Activated CD8-positive, alpha-beta memory T cell treated with anti-CD3 and anti-CD28 coated beads, Interleukin-2, amount 50 U/mL, for 48 hours (primary cell): ENCODE measurements at regions not wholly inside any gene's neighbourhood (a gene's known extent, or its start where the extent isn't known, plus 50 kb on each side); places are given as distances from the start of the nearest gene placed in this dataset.
"Not testable (repeated sequence)": the region's sequence is repeated elsewhere in the genome, so short reads cannot be mapped to it uniquely, and the experiment has no call there.

ENCODE experiments used
- DNase-seq: peaks from one replicate; pipeline ENCODE4 v3.0.0-alpha.2; 2020

DNA sequence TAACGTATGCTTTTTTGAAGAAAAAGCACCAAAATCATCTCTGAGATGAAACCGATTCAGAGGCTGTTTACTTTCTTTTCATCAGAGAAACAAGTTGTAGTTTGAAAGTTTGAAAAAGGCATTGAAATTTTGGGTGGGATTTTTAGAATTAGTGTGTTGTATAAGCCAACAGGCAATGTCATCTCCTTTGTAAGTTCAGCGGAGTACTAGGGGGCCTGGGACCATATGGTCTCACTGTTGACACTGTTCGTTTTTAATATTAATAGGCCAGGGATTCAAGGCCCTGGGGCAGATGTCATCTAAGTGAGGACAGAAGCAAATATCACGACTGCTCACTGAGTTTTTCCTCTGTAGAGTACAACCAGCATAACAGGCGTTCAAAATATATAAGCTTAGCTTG lies 256.2 kb upstream of the RARB start:
- no peak for DNase-seq

DNA sequence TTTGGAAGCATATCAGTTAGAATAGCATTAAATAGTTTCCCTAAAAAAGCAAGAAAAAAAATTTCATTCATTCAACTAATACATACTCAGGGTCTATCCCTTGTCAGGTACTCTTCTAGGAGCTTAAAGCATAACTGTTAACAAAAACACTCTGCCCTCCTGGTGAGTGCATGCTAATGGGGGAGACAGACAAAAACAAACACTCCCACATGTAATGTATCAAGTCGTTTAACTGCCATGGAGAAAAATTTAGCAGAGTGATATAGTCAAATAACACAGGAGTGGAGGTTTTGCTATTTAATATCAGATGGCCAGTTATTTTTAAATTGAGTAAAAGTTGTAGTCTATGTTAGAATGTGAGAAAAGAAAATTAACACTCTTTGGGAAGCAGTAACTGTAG lies 254.5 kb upstream of the RARB start:
- no peak for DNase-seq

DNA sequence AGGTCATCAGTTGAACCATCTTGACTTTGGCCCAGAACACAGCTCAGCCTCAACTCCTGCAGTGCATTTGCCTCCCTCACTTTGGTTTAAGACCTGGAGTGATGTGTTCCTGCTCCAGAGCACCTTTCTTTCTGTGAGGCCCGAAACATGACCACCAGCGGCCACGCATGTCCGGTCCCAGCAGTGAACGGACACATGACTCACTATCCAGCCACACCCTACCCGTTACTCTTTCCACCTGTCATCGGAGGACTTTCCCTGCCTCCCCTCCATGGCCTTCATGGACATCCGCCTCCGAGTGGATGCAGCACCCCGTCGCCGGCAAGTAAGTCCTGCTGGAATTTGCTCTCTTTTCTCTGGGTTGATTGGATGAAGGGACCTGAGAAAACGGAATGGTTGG lies 253.8 kb upstream of the RARB start:
- no peak for DNase-seq

DNA sequence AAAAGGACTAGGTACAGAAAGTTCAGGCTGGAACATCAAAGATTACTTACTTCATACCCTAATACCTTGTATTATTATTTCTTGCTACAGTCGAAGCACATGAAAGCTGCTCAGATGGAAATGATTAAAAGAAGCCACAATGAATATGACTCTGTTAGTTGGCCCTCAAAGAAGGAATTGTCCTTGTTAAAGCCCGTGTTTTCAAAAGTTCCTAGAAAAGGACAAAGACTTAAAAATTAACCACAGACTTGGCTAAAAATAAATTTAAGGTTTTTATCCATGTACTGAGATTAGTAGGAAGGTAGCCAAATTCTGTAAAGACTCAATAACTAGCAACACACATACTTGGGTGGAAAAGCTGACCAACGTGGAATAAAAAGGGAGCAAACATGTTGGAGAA lies 251.0 kb upstream of the RARB start:
- no peak for DNase-seq

DNA sequence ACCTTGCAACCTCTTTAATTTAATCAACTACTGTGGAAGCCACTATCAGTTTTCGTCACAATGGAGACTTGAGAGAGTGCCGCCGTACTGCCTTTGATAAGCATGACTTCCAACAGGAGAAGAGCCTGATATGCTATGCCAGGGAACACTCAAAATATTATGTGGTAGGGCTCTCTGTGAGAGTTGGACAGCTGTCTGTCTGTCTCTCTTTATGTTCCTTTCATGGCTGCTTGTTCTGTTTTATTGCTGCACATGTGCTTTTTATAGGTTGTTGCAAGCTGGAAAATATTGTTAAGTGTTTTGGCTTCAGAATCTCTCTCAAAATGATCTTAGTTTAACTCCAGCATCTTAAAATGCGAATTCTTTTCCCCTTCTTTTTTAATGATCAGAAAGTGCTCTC lies 249.4 kb upstream of the RARB start:
- DNase-seq, result no peak

DNA sequence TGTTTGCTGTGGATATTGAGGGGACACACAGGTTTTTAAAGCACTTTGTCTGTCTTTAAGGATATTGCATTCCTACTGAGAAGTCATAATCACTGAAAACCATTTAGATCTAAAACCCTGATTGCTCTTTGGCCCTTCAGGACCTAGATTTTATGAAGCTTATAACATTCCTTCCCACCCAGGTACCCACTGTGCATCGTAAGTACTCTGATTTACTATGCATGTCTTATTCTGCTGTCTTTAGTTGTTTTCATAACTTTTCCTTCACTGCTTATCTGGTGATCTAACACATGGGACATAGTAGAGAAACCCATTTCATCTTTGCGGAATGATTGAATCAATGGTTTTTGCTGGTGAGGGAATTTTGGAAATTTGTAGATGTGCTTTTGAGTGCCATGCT lies 247.0 kb upstream of the RARB start:
- DNase-seq, result no peak

DNA sequence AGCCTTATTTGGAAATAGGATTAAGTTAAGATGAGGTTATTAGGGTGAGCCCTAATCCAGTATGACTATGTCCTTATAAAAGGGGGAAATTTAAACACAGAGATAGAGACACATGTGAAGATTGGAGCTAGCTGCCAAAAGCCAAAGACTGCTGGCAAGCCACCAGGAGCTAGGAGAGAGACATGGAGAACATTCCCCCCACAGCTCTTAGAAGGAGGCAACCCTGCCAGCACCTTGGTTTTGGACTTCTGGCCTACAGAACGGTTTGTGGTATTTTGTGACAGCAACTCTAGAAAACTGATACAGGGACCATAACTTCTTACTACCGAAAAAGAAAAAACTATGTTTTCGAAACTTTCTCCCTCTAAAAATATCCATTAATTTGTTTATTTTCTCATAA lies 245.3 kb upstream of the RARB start:
- no peak for DNase-seq

DNA sequence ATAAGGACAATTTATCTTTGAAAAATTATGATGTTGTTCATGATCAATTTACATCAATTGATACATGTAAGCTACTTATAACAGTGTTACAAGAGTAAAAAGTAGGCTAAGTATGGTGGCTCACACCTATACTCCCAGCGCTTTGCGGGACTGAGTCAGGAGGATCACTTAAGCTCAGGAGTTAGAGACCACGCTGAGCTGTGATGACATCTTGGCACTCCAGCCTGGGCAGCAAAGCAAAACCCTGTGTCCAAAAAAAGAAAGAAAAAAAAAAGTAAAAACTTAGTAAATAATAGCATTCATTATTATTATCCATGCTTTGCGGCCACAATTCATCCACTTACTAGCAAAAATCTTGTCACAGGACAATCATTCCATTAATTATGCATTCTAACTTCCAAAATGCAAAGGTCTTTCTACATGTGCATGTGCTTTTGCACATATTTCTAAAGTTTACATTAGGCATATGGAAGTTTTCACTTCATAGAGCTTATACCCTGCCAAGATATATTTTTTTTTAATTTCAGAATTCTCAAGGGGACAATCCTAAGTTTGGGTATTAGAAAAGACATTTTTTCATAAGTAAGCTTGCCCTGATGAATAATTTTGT lies 243.3 kb upstream of the RARB start:
- DNase-seq, result no peak

DNA sequence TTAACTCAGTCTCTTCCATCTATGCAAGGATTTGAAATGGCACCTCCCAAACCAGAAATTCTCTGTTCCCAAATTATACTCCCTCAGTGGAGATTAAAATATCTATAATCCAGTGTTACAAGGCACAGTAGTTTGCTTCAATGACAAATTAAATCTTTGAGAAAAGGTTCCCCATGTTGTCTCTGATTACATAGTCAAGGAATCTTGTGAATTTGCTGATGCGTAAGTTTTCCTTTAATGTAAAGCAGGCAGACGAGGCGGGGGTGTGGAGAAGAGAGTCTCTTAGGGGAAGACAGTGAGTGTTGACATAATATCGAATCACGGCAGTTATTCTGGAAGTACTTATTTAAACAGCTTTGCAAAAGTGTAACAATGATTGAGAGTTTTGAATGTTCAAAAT lies 236.4 kb upstream of the RARB start:
- no peak for DNase-seq

DNA sequence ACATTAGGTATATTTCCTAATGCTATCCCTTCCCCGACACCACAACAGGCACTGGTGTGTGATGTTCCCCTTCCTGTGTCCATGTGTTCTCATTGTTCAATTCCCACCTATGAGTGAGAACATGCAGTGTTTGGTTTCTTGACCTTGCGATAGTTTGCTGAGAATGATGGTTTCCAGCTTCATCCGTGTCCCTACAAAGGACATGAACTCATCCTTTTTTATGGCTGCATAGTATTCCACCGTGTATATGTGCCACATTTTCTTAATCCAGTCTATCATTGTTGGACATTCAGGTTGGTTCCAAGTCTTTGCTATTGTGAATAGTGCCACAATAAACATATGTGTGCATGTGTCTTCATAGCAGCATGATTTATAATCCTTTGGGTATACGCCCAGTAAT lies 228.5 kb upstream of the RARB start:
- DNase-seq, result not testable (repeated sequence)

DNA sequence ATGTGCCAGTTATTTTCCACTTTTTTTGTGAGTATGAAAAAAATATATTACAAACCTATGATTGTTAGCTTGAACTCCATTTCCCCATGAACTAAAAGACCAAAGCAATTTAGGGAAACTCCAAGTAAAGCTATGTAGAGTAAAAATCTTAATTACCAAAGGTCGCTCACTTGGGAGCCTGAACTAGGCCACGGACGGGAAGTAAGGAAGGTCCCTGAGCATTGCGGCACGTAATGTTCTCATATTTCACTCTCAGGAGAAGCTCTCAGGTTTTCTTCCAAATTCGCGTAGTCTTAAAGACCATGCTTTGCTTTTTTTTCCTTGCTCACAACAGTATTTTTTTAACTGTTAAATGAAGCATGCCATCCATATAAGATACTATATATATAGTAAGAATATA lies 215.3 kb upstream of the RARB start:
- no peak for DNase-seq

DNA sequence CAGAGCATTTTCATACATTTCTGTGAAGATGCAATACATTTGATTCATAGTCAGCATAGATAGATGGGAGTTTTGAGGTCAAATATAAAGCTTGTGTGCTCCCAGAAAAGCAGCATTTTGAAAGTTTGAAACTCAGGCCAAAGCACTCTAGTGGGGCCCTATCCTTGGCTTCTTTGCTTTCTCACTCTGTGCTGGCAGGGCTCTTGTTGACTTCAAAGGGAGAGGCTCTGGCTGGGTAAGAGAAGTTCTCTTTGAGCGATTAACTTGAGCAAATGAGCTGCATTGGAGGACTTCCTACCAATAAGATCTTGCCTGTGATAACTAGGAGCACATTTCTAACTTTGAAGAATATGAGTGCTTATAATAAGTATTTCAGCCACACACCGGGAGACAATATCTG lies 214.0 kb upstream of the RARB start:
- no peak for DNase-seq

DNA sequence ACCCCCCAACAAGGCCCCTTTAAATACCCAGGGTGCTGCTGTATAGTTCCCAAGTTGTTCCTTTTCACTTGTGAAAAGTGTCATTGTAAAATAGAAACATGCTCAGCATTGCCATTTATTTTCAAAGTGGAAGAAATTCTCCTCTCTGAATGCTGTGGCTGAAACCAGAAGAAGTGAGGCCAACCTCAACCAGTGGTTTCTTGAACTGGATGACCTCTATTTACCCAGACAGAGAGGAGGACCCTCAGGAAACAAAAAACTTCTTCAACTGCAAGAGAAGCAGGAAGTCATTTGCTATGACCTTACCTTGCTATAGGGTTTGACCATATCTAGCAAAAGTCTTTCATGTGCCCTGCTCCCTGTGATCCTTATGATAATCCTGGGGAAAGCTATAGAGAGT lies 209.7 kb upstream of the RARB start:
- DNase-seq, result no peak

DNA sequence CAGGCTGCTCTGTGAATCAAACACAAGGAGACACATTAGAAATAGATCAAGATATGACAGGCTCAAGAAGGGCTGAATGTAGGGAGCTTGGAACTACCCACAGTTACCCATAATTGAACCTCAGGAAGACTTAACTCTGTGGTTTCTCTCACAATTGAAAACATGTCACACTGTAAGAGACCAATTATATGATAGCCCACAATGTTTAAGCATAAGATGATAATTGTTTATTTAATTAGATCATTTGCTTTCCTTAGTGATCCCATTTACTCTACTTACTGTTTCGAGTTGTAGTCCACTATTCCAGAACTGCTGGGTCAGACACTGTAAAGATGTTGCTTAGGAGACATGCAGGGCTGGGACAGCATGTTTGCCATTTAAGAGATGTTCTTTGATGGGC lies 201.3 kb upstream of the RARB start:
- no peak for DNase-seq

DNA sequence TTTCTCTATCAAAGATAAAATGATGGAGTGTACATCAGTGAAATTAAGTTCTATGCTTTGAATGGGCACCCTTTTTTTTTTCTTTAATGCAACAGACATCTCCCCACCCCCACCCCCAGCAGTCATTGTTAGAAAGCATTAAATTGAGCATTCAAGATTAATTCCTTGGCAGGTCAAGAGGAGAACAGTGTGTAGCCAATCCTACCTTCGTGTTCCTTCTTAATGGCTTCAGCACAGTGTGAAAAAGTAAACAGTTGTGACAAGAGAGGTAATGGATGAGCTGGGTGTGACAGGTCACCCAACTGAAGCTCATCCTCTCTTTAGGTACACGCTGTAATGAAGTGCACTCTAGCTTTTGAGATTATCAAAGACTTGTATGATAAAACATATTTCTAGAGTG lies 198.5 kb upstream of the RARB start:
- no peak for DNase-seq

DNA sequence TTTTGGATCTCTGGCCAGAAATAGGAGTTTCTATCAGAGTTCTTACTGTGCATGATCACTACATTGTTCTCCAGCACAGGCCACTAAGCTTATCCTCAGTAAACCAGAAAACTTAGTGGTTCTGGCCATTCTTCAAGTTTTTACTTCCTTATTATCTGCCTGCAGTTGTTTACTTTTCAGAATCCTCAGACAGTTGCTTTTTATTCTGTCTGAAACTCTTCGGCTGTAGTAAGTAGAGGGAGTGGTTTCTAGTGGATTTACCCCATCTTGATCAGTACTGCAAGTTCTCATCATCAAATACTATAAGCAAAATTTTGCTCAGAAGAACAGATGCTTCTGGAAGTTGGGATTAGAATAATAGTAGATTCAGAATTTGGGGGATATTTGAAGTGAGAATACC lies 193.0 kb upstream of the RARB start:
- no peak for DNase-seq

DNA sequence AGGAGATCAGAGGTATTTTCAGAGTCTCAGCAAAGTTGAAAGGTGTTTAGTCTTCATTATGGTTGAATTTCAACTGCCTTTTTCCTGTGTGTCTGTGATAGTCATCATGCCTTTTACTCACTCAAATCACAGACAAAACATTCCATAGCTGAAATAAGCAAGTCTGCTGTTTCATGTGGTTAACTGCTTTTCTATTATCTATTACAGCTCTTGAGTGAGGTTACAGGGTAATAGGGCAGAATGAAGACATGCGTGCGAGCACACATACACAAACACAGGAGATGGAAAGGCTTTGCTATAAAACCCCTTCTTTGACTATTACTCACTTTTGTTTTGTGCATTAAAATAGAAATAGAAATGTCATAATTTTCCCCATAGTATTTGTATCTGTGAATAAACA lies 192.6 kb upstream of the RARB start:
- no peak for DNase-seq

DNA sequence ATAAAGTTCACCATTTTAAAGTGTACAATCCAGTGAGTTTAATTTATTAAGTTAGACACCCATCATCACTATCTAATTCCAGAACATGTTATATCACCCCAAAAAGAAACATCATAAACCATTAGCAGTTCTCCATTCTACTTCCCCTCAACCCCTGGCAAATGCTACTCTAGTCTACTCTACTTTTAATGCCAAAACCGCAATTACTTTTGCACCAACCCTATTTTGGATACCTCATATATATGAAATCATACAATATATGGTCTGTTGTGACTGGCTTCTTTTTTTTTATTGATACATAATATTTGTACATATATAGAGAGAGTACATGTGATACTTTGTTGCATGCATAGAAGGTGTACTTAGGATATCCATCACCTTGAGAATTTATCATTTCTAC lies 190.5 kb upstream of the RARB start:
- no peak for DNase-seq

DNA sequence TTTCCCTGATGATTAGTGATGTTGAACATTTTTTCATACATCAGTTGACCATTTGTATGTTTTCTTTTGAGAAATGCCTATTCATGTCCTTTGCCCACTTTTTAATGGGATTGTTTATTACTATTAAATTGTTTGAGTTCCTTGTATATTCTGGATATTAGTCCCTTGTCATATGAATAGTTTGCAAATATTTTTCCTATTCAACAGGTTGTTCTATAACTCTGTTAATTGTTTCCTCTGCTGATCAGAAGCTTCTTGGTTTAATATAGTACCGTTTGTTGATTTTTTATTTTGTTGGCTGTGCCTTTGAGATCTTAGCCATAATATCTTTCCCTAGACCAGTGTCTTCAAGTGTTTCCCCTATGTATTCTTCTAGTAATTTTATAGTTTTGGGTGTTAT lies 189.0 kb upstream of the RARB start:
- DNase-seq, result no peak

DNA sequence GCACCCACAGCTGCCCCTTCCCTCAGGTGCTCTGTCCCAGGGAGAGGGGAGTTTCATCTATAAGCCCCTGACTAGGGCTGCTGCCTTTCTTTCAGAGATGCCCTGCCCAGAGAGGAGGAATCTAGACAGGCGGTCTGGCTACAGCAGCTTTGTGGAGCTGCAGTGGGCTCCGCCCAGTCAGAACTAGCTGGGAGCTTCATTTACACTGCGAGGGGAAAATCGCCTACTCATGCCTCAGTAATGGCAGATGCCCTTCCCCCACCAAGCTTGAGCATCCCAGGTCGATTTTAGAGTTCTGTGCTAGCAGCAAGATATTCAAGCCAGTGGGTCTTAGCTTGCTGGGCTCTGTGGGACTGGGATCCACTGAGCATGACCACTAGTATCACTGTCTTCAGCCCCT lies 181.2 kb upstream of the RARB start:
- no peak for DNase-seq

DNA sequence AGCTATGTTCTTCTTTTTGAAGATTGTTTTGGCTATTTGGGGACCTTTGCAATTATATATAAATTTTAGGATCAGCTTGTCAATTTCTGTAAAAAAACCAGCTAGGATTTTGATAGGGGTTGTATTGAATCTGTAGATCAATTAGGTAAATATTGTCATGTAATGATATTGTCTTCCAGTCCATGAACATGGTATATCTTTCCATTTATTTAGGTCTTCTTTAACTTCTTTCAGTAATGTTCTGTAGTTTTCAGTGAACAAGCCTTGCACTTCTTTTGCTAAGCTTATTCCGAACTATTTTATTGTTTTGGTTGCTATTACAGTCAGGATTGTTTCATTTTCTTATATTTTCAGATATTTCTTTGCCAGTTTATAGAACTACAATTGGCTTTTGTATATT lies 175.8 kb upstream of the RARB start:
- DNase-seq, result no peak

DNA sequence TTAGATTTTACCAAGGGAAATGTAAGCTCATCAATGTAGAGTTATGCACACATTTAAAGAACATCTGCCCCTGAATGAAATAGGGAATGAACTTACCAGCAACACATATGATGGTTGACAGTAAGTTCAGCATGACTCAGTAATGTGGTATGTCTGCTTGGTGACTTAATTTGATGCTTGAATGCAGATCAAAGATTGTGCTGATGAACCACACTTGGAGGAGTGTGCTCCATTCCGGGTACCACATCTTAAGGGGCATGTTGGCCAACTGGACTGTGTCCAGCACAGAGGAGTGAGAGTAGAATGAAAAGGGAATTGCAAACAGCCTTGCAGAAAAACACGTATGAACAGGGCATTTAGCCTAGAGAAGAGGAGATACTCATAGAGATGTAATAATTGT lies 171.0 kb upstream of the RARB start:
- no peak for DNase-seq

DNA sequence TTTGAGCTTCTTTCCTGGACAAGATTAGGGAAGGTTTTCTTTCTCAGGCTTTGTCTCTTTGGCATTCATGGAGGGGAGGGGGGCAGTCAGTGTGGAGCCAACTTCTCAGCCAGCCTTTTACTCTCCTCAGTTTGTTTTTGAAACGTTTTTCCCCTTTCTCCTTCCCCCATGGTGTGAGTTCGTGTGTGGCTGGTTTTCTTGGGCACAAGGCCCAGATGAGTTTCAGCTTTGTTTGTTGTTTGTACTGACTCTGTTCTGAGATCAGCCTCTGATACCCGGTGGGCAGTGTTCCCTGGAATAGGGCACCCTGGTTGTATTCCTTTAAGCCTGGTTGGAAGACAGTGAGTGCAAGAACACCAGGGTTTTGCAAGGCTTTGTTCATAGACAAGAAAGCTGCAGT lies 168.2 kb upstream of the RARB start:
- no peak for DNase-seq

DNA sequence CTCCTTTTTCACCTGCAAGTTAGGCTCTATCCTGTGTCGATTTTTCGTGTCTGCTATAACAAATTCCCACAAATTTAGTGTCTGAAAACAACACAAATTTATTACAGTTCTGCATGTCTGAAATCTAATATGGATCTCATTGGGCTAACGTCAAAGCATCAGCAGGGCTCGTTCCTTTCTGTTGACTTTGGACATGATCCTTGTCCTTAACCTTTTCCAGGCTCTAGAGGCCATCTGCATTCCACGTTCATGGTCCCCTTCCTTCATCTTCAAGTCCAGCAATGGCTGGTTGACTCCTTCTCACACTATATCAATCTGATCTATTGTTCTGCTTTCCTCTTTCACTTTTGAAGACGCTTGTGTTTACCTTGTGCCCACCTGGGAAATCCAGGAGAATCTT lies 165.7 kb upstream of the RARB start:
- DNase-seq, result no peak

DNA sequence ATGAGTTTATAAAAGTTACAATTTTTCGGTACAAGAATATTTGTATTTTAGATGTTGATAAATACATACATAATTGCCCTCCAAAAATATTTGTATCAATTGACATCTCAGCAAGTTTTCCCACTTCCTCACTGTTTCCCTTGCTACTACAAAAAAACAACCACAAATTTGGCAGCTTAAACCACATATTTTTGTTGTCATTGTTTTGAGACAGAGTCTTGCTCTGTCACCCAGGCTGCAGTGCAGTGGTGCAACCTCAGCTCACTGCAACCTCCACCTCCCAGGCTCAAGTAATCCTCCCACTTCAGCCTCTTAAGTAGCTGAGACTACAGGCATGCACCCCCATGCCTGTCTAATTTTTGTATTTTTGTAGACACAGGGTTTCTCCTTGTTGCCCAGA lies 162.8 kb upstream of the RARB start:
- no peak for DNase-seq

DNA sequence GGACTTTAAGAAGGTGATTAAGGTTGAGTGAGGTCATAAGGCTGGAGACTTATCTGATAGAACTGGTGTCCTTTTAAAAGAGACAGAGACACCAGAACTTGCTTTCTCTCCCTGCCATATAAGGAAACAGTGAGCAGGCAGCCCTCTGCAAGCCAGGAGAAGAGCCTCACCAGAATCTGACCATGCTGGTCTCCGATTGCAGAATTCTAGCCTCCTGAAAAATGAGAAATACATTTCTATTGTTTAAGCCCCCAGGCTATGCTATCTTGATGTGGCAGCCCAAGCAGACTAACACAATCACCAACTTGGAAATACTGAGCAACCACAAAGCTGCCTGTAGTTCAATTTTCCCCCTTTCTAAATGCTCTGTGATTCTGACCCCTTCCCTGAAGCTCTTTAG lies 161.4 kb upstream of the RARB start:
- no peak for DNase-seq
